ENCODE measurements at regions not wholly inside any gene's neighbourhood (a gene's known extent, or its start where the extent isn't known, plus 50 kb on each side); places are given as distances from the start of the nearest gene placed in this dataset.

GRCh38 chr10:128614016-128614605 is 487.9 kb upstream of the MKI67 start:
- peaks cover 0 to 18% (median 0%) of the 10 kb centered on the region in 3 donors for H3K9me3 ChIP-seq
- 69 to 82% methylated on average over 11 of the region's 11 CpGs for WGBS, 2 donors
- intact Hi-C loops (cut with DNase I), result no loop called here
- no peak for DNase-seq
- TF ChIP-seq CTCF (IDR thresholded peaks at IDR 0.05) (no peak), POLR2A (IDR thresholded peaks at IDR 0.05) (no peak)
- no peaks in the 10 kb centered on the region for H3K36me3 ChIP-seq
- no peaks in the 10 kb centered on the region for H3K4me1 ChIP-seq
- H3K27me3 ChIP-seq, result no peaks in the 10 kb centered on the region
- no peak overlapping the region for H3K4me3 ChIP-seq
- no peak overlapping the region for H3K27ac ChIP-seq

- H3K27me3 ChIP-seq, result no peaks in the 10 kb centered on the region
- TF ChIP-seq CTCF (IDR thresholded peaks at IDR 0.05), result no peak
- TF ChIP-seq POLR2A (IDR thresholded peaks at IDR 0.05), result no peak
- WGBS, 2 donors, result 54 to 65% methylated on average over 5 of the region's 5 CpGs
- H3K9me3 ChIP-seq, result peaks cover 0 to 10% (median 0%) of the 10 kb centered on the region in 3 donors
- no peaks in the 10 kb centered on the region for H3K4me1 ChIP-seq
- H3K36me3 ChIP-seq, result no peaks in the 10 kb centered on the region
- no peak for DNase-seq
- H3K4me3 ChIP-seq, result no peak overlapping the region
- no peak overlapping the region for H3K27ac ChIP-seq
- intact Hi-C loops (cut with DNase I), result no loop called here
These were observed 488.8 kb upstream of the MKI67 start for GRCh38 chr10:128614802-128615553.

- no peaks in the 10 kb centered on the region for H3K27me3 ChIP-seq
- no peaks in the 10 kb centered on the region for H3K4me1 ChIP-seq
- DNase-seq, result no peak
- no peaks in the 10 kb centered on the region for H3K36me3 ChIP-seq
- H3K9me3 ChIP-seq, result peaks cover 0 to 11% (median 0%) of the 10 kb centered on the region in 3 donors
- WGBS, 2 donors, result 24 to 30% methylated on average over 1 to 2 of the region's 2 CpGs
- H3K27ac ChIP-seq, result no peak overlapping the region
- no peak for TF ChIP-seq POLR2A (IDR thresholded peaks at IDR 0.05)
- no peak overlapping the region for H3K4me3 ChIP-seq
- intact Hi-C loops (cut with DNase I), result no loop called here
These were observed 491.3 kb upstream of the MKI67 start for GRCh38 chr10:128617532-128617931.

GRCh38 chr10:128622706-128623105 is 496.5 kb upstream of the MKI67 start:
- no peaks in the 10 kb centered on the region for H3K36me3 ChIP-seq
- peaks cover 0 to 5% (median 0%) of the 10 kb centered on the region in 3 donors for H3K9me3 ChIP-seq
- H3K27me3 ChIP-seq, result no peaks in the 10 kb centered on the region
- TF ChIP-seq POLR2A (IDR thresholded peaks at IDR 0.05) (no peak), CTCF (IDR thresholded peaks at IDR 0.05) (no peak)
- intact Hi-C loops (cut with DNase I), result no loop called here
- WGBS, 2 donors, result 83% methylated on average over 8 of the region's 8 CpGs
- no peaks in the 10 kb centered on the region for H3K4me1 ChIP-seq
- H3K4me3 ChIP-seq, result no peak overlapping the region
- DNase-seq, result no peak
- H3K27ac ChIP-seq, result no peak overlapping the region

- H3K9me3 ChIP-seq, result peaks cover 0 to 5% (median 0%) of the 10 kb centered on the region in 3 donors
- 86 to 87% methylated on average over 15 of the region's 15 CpGs for WGBS, 2 donors
- no peak overlapping the region for H3K4me3 ChIP-seq
- H3K4me1 ChIP-seq, result no peaks in the 10 kb centered on the region
- TF ChIP-seq CTCF (IDR thresholded peaks at IDR 0.05) (no peak), POLR2A (IDR thresholded peaks at IDR 0.05) (no peak)
- H3K27me3 ChIP-seq, result no peaks in the 10 kb centered on the region
- H3K27ac ChIP-seq, result no peak overlapping the region
- no peak for DNase-seq
- intact Hi-C loops (cut with DNase I), result no loop called here
- no peaks in the 10 kb centered on the region for H3K36me3 ChIP-seq
These were observed 497.6 kb upstream of the MKI67 start for GRCh38 chr10:128623776-128624175.
